NCI-H1417 (cell line): ENCODE measurements at regions not wholly inside any gene's neighbourhood (a gene's known extent, or its start where the extent isn't known, plus 50 kb on each side); places are given as distances from the start of the nearest gene placed in this dataset.
A peak's percentile ranks its signal among the peaks of the same experiment; 100 is the strongest.
"Not testable (repeated sequence)": the region's sequence is repeated elsewhere in the genome, so short reads cannot be mapped to it uniquely, and the experiment has no call there.

Experiments
- DNase-seq, 3 experiments: peaks; one replicate each; lab custom pipeline; 2025; lab: John Stamatoyannopoulos, UW

DNA sequence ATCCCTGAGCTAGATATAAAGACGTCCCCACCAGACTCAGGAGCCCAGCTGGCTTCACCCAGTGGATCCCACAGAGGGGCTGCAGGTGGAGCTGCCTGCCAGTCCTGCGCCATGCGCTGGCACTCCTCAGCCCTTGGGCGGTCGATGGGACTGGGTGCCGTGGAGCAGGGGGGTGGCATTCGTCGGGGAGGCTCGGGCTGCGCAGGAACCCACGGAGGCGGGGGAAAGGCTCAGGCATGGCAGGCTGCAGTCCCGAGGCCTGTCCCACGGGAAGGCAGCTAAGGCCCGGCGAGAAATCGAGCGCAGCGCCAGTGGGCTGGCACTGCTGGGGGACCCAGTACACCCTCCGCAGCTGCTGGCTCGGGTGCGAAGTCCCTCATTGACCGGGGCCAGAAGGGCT is 555.1 kb upstream of the CDH10 start:
- DNase-seq, result not testable (repeated sequence)

GRCh38 chr5:25190521-25191000 is 545.8 kb upstream of the CDH10 start:
- no peak for DNase-seq

- no peak for DNase-seq
Measured at GRCh38 chr5:25181249-25181648, 536.5 kb upstream of the CDH10 start.

- not testable (repeated sequence) for DNase-seq
Measured at GRCh38 chr5:25162616-25163015, 517.8 kb upstream of the CDH10 start.

DNA sequence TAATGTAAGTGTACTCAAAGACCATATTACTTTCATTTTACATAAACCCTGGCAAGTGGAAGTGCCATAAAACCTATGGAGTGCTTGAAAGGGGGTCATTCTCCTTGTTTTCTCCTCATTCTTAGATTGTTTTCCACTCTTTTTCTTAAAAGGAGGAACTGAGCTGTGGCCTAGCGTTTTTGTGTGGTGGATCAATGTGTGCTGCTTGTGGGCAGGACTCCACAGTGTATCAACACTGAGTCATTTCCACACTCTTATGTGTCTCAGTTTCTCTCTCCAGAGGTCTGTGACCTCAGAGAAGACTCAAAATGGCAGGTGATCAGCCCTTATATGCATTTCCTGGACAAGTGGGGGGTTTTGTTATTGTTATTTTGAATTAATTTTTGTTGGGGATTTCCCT is 516.1 kb upstream of the CDH10 start:
- no peak for DNase-seq

DNA sequence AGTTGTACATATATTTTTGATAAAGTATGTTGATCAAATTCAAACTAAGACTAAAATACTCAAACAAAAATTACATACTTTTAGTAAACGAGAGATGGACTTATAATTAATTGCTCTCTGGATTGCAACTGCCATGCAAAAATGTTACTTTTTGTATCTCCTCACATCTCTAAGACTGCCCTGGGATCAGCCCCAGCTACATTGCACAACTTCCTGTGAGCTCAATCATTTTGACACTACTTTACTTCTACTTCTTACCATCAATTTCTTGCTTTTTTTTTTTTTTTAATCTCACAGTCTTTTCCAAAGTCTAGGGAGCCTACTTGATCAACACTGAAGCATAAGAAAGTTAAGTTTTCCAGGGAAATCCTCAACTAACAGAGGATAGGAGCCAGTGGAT is 506.0 kb upstream of the CDH10 start:
- DNase-seq, result no peak

DNA sequence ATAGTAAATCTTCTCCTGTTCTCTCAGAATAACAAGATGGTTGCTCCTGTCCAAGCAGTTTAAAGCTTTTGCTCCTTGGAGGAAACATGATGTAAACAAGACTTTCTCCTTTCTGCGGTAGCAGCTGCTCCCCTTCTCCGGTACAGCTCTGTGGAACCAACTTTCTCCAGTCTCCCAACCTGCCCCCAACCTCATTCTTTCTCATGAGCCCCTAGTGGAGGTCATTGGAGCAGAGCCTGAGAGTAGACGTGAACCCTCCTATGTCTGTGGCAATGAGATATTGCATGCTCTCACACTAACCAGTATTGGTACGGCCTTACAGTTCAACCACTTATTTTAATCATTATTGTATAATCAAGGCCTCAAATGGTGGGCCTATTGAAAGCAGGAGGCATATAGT is 483.8 kb upstream of the CDH10 start:
- no peak for DNase-seq

GRCh38 chr5:25119650-25120049 is 474.9 kb upstream of the CDH10 start:
- peak in 1 of 3 experiments; percentile 21 for DNase-seq

DNA sequence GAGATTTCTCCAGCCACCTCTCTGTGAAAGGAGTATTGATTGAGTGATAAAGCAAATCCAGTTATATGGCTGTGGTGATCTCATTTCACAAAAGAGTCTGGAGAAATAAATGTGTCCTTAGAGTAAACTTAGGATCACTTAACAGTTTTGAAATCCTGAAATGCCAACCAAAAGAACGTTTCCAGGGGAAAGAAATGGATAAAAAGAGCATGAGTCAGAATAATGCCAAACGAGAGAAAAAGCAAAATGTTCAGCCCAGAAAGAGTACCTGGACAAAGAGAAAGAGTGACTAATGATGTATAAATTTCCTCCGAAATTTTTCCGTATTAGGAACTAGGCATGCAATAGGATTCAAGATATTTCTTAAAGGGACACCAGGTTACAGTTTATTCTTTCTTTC is 463.1 kb upstream of the CDH10 start:
- no peak for DNase-seq

GRCh38 chr5:25099538-25099937 is 454.8 kb upstream of the CDH10 start:
- no peak for DNase-seq

GRCh38 chr5:25095261-25095660 is 450.5 kb upstream of the CDH10 start:
- DNase-seq, result no peak

DNA sequence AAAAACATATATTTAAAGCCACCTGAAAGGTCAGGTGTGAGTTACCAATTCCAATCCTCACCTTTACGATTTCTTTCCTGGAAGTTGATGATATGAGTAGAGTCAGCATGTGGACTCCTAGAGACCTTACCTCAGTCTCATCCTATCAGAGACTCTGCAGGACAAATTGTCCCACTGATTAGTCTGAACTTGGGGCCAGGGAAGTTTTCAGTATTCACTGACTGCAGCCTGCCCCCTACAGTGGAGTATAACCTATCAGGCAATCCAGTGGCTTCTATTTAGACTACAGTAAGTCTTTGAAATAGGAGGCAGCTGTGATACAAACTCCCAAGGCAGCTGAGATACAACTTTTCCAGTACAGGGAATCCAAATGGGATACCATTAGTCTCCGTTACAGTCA is 449.4 kb upstream of the CDH10 start:
- DNase-seq, result no peak

GRCh38 chr5:25091921-25092320 is 447.1 kb upstream of the CDH10 start:
- no peak for DNase-seq

DNA sequence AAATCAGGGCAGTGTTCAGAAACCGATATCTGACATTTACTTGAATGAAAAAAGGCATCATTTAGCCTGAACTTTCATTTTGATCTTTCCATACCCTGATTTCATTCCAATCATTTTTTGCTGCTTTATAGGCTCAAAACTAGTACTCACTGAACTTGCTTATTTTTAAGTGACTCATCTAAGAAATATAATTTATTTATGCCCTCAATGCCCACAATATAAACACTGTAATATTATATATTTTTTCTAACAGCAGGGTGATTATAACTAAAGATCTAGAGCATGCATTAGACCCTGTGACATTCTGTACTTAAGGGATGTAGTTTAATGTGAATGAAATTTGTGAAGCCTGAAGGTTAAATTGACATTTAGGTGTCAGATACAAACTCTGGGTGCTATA is 446.1 kb upstream of the CDH10 start:
- no peak for DNase-seq

DNA sequence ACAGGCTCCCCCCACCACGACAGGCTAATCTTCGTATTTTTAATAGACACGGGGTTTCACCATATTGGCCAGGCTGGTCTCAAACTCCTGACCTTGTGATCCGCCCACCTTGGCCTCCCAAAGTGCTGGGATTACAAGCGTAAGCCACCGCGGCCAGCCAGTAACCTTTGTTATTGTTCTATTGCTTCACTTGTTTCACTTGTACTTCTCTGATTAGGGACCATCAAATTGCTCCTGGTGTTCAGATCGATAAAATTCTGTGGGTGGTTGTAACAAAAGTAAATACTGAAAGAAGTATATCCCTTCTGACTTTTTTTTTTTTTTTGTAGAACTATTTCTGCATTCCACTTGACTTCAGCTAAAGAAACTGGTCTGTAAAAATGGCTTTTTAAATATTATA is 445.5 kb upstream of the CDH10 start:
- DNase-seq, result no peak

DNA sequence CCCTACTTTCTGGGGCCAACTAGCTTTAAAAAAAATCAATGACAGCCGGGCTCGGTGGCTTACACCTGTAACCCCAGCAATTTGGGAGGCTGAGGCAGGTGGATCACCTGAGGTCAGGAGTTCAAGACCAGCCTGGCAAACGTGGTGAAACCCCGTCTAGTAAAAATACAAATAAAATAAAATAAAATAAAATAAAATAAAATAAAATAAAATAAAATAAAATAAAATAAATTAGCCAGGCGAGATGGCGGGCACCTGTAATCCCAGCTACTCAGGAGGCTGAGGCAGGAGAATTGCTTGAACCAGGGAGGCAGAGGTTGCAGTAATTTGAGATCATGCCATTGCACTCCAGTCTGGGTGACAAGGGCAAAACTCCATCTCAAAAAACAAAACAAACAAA is 443.9 kb upstream of the CDH10 start:
- DNase-seq, result not testable (repeated sequence)

DNA sequence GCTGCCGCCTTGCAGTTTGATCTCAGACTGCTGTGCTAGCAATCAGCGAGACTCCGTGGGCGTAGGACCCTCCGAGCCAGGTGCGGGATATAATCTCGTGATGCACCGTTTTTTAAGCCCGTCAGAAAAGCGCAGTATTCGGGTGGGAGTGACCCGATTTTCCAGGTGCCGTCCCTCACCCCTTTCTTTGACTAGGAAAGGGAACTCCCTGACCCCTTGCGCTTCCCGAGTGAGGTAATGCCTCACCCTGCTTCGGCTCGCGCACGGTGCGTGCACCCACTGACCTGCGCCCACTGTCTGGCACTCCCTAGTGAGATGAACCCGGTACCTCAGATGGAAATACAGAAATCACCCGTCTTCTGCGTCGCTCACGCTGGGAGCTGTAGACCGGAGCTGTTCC is 438.5 kb upstream of the CDH10 start:
- DNase-seq, result not testable (repeated sequence)

GRCh38 chr5:25066239-25066638 is 421.5 kb upstream of the CDH10 start:
- no peak for DNase-seq

- no peak for DNase-seq
Measured at GRCh38 chr5:25064306-25064705, 419.5 kb upstream of the CDH10 start.

DNA sequence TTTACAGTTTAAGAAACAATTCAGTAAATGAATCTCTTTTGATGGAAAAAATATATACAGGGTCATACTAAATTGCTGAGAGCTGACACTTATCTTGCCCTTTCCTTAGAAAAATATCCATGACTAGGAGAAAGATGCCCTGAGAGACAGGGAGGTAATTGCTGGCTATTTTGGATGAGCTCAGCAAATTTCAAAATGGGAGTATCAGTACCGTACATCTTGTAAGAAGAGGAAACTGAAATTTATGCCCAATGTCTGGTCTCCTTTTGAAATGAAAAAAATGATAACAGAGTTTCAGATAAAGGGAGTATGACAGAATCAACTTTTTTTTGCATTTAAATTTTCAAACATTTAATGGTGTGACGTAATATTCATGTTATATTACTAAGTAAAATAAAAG is 415.8 kb upstream of the CDH10 start:
- no peak for DNase-seq

- peak in 1 of 3 experiments; percentile 14 for DNase-seq
Measured at GRCh38 chr5:25056836-25057235, 412.1 kb upstream of the CDH10 start.

GRCh38 chr5:25033658-25034057 is 388.9 kb upstream of the CDH10 start:
- DNase-seq, result no peak

DNA sequence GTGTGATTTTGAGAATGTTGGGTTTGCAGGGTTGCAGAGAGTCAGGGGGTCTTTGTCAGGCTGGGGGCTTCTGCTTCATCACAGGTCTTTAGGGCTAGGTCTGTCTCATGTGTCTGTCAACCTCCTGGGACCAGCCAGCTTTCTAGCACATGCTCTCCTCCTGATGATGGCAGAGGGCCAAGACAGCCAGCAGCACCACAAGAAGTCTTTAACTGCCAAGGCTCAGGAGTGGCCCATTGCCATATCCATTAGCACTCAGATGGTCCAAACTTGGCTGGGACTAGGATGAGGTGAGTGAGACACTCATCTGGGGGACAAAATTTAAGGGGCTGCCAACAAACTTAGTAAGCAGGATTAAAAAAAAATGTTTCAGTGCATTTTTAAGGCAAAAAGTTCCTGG is 384.2 kb upstream of the CDH10 start:
- DNase-seq, result peak in 1 of 3 experiments; percentile 18

DNA sequence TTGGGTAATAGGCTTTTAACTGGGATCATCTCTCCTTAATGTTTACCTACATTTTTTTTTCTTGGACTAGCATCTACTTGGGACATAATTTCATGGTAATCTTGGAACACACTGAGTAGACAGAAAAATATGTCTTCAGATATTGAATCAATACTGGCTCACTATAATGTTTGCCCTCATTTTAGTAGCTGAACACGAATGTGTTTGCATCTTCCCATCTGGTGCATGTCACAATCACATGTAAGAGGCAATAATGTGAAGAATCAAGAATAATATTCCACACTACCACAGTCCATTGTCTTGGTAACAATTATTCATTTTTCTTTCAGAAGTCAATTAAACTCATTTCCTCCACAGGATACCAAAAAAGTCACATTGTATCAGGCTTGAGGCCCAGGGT is 382.7 kb upstream of the CDH10 start:
- DNase-seq, result no peak

DNA sequence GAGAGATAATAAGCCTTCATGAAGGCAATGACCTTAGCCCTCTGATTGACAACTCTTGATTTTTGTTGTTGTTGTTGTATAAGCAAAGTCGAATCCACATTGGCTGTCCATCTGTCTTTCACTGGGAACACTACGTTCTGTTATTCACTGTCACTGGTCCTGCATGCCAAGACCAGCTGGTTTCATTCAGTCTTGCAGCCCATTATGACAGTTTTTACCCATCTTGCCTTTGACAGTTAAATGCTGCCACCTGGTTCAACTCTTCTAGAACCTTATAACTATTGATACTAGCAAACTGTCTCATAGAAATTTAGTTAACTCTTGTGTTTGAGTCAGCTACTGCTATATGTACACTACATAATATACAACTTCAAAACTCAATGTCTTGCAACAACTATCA is 382.3 kb upstream of the CDH10 start:
- DNase-seq, result no peak
